ENCODE measurements at regions not wholly inside any gene's neighbourhood (a gene's known extent, or its start where the extent isn't known, plus 50 kb on each side); places are given as distances from the start of the nearest gene placed in this dataset.

- H3K27ac ChIP-seq (ENCODE audit: low read depth in 2 of 2, low read length in 1 of 2) = no peak overlapping the region
- H3K9me2 ChIP-seq = no peaks in the 10 kb centered on the region
- no peak for TF ChIP-seq RAD21 (IDR thresholded peaks at IDR 0.05; ENCODE audit: low read length)
- no peak for TF ChIP-seq GABPA (IDR thresholded peaks at IDR 0.05; ENCODE audit: low read depth)
- no peak for TF ChIP-seq YY1 (IDR thresholded peaks at IDR 0.05; ENCODE audit: low read depth)
- TF ChIP-seq USF1 (IDR thresholded peaks at IDR 0.05; ENCODE audit: borderline replicate concordance, low read depth) = no peak
- TF ChIP-seq MAX (IDR thresholded peaks at IDR 0.05; ENCODE audit: low read depth) = no peak
- no peak for TF ChIP-seq ZBTB33 (IDR thresholded peaks at IDR 0.05; ENCODE audit: borderline replicate concordance, low read depth)
- no peak for TF ChIP-seq GATA2 (CRISPR knock-in tag; IDR thresholded peaks at IDR 0.05)
- TF ChIP-seq CHD2 (IDR thresholded peaks at IDR 0.05; ENCODE audit: low read length, partially characterized antibody) = no peak
- TF ChIP-seq MXI1 (IDR thresholded peaks at IDR 0.05; ENCODE audit: low read depth, low read length) = no peak
- TF ChIP-seq FOSL2 (IDR thresholded peaks at IDR 0.05; ENCODE audit: borderline replicate concordance, low read depth) = no peak
- TF ChIP-seq EZH2phosphoT487 (IDR thresholded peaks at IDR 0.05; ENCODE audit: borderline replicate concordance, low read depth) = no peak
- no peak for TF ChIP-seq CTCF (IDR thresholded peaks at IDR 0.05)
- no peak for TF ChIP-seq TCF12 (IDR thresholded peaks at IDR 0.05)
- TF ChIP-seq USF2 (IDR thresholded peaks at IDR 0.05; ENCODE audit: borderline replicate concordance, low read depth, low read length) = no peak
- no peaks in the 10 kb centered on the region for H4K20me1 ChIP-seq (ENCODE audit: insufficient read depth)
- H3F3A ChIP-seq (replicated peaks; ENCODE audit: insufficient read depth) = no peaks in the 10 kb centered on the region
- ChIA-PET CTCF (interaction anchor here (0.8 to 2.2 kb wide), 5 partner anchors 12 to 726 kb away, joined by 3 to 7 read pairs (median 4); no protein-coding TSS in a partner anchor), POLR2A (no interaction called here)
- DNase-seq = no peak
- no peak overlapping the region for H2AFZ ChIP-seq (ENCODE audit: low read depth)
- H3K27me3 ChIP-seq (ENCODE audit: insufficient read depth) = no peaks in the 10 kb centered on the region
- no peak overlapping the region for H3K9ac ChIP-seq
- peaks cover 0 to 12% of the 10 kb centered on the region in 2 experiments; a peak in 3 of 4 replicates for H3K4me1 ChIP-seq (ENCODE audit: control insufficient read depth in 1 of 2, insufficient read depth in 2 of 2, low read depth in 1 of 2, low read length in 1 of 2)
- H3K79me2 ChIP-seq (ENCODE audit: insufficient read depth) = no peaks in the 10 kb centered on the region
- no peaks in the 10 kb centered on the region for H3K9me3 ChIP-seq
- H3K4me3 ChIP-seq (ENCODE audit: low read depth in 2 of 2, low read length in 1 of 2) = no peak overlapping the region
- 46% methylated on average over 5 of the region's 5 CpGs for WGBS (ENCODE audit: low lambda C conversion rate)
- no peaks in the 10 kb centered on the region for H3K36me3 ChIP-seq (replicated peaks in 1 of 2; ENCODE audit: control insufficient read depth in 1 of 2, insufficient read depth in 2 of 2, low read length in 1 of 2)
- H3K4me2 ChIP-seq = no peak overlapping the region
Measured at GRCh38 chr3:159277814-159278213, 476.0 kb downstream of the MFSD1 start.
